8988T (cell line): ENCODE measurements at regions not wholly inside any gene's neighbourhood (a gene's known extent, or its start where the extent isn't known, plus 50 kb on each side); places are given as distances from the start of the nearest gene placed in this dataset.
A peak's percentile ranks its signal among the peaks of the same experiment; 100 is the strongest.

Experiments
- DNase-seq: peaks from one replicate; pipeline ENCODE4 v3.0.0; 2011

GRCh38 chr13:99055735-99056134, 77.9 kb upstream of the DOCK9 start:
- no peak for DNase-seq

GRCh38 chr13:99056381-99057014, 78.6 kb upstream of the DOCK9 start:
- DNase-seq = no peak

GRCh38 chr13:99057310-99057975, 79.6 kb upstream of the DOCK9 start:
- no peak for DNase-seq

GRCh38 chr13:99058527-99059495, 80.9 kb upstream of the DOCK9 start:
- no peak for DNase-seq

GRCh38 chr13:99059498-99060075, 81.7 kb upstream of the DOCK9 start:
- no peak for DNase-seq

GRCh38 chr13:99061411-99061810, 83.5 kb upstream of the DOCK9 start:
- no peak for DNase-seq

- DNase-seq = no peak
Observed at GRCh38 chr13:99062593-99062992, 84.7 kb upstream of the DOCK9 start.

GRCh38 chr13:99063178-99063577, 85.3 kb upstream of the DOCK9 start:
- DNase-seq = no peak

GRCh38 chr13:99063952-99064351, 86.1 kb upstream of the DOCK9 start:
- no peak for DNase-seq

GRCh38 chr13:99064624-99065234, 86.9 kb upstream of the DOCK9 start:
- DNase-seq = no peak

GRCh38 chr13:99065235-99066015, 87.6 kb upstream of the DOCK9 start:
- DNase-seq = no peak

- DNase-seq = no peak
Observed at GRCh38 chr13:99066219-99066618, 88.4 kb upstream of the DOCK9 start.

- peak; percentile 46 for DNase-seq
Observed at GRCh38 chr13:99067159-99067985, 89.5 kb upstream of the DOCK9 start.

- no peak for DNase-seq
Observed at GRCh38 chr13:99071211-99071610, 93.3 kb upstream of the DOCK9 start.

- DNase-seq = no peak
Observed at GRCh38 chr13:99071666-99072065, 93.8 kb upstream of the DOCK9 start.

GRCh38 chr13:99072356-99072755, 94.5 kb upstream of the DOCK9 start:
- no peak for DNase-seq

- DNase-seq = no peak
Observed at GRCh38 chr13:99072941-99073340, 95.1 kb upstream of the DOCK9 start.

GRCh38 chr13:99074693-99075092, 96.8 kb upstream of the DOCK9 start:
- DNase-seq = no peak

GRCh38 chr13:99075268-99076191, 97.7 kb upstream of the DOCK9 start:
- no peak for DNase-seq
